Mesodermal cell (in vitro differentiated cells): ENCODE measurements at regions not wholly inside any gene's neighbourhood (a gene's known extent, or its start where the extent isn't known, plus 50 kb on each side); places are given as distances from the start of the nearest gene placed in this dataset.

Source experiments
- H3K27ac ChIP-seq: 2 replicates; pipeline ENCODE4 v1.7.0; 2013; ENCODE audit warnings: mild to moderate bottlenecking, low read depth, low read length, moderate library complexity; ENCODE audit not compliant: severe bottlenecking
- H3K36me3 ChIP-seq: 2 replicates; pipeline ENCODE4 v1.7.1; 2013; ENCODE audit warnings: mild to moderate bottlenecking, low read length, moderate library complexity; ENCODE audit not compliant: control insufficient read depth, insufficient read depth
- H3K4me1 ChIP-seq: one replicate; pipeline ENCODE4 v1.7.1; 2013; ENCODE audit warnings: mild to moderate bottlenecking, low read length; ENCODE audit not compliant: insufficient read depth, control insufficient read depth, poor library complexity, severe bottlenecking
- H3K4me3 ChIP-seq: 2 replicates; pipeline ENCODE4 v1.7.0; 2013; ENCODE audit warnings: low read length, control low read depth, mild to moderate bottlenecking; ENCODE audit not compliant: insufficient read depth, poor library complexity, severe bottlenecking; ENCODE audit errors: extremely low read depth
- H3K9me3 ChIP-seq: 2 replicates; pipeline ENCODE4 v1.7.1; 2013; ENCODE audit warnings: mild to moderate bottlenecking, low read length, moderate library complexity; ENCODE audit not compliant: control insufficient read depth
- WGBS, 2 experiments: methylation state at CpG; one replicate each; pipeline ENCODE4 v1.1.5; 2013; ENCODE audit warnings: missing lambda C conversion rate in 2 of 2; ENCODE audit not compliant: insufficient coverage in 2 of 2; 5-methylcytosine and 5-hydroxymethylcytosine counted together

GRCh38 chr5:31021181-31021624 is 172.3 kb upstream of the CDH6 start:
- Histone ChIP-seq H3K4me1 (no peaks in the 10 kb centered on the region), H3K36me3 (no peaks in the 10 kb centered on the region), H3K9me3 (peaks cover 4% of the 10 kb centered on the region), H3K27ac (no peak overlapping the region), H3K4me3 (no peak overlapping the region)
- 72 to 78% methylated on average over 2 of the region's 2 CpGs for WGBS, 2 experiments

- 87 to 92% methylated on average over 4 to 5 of the region's 5 CpGs for WGBS, 2 experiments
- H3K4me1 ChIP-seq, result no peaks in the 10 kb centered on the region
- H3K36me3 ChIP-seq, result no peaks in the 10 kb centered on the region
- no peak overlapping the region for H3K4me3 ChIP-seq
- H3K27ac ChIP-seq, result no peak overlapping the region
- peaks cover under 1% of the 10 kb centered on the region for H3K9me3 ChIP-seq
Measured at GRCh38 chr5:31008231-31008630, 185.3 kb upstream of the CDH6 start.

GRCh38 chr5:31007672-31008071 is 185.8 kb upstream of the CDH6 start:
- no peak overlapping the region for H3K27ac ChIP-seq
- 90 to 100% methylated on average over 3 to 4 of the region's 4 CpGs for WGBS, 2 experiments
- no peak overlapping the region for H3K4me3 ChIP-seq
- H3K36me3 ChIP-seq, result no peaks in the 10 kb centered on the region
- H3K4me1 ChIP-seq, result no peaks in the 10 kb centered on the region
- no peaks in the 10 kb centered on the region for H3K9me3 ChIP-seq

GRCh38 chr5:31000287-31000686 is 193.2 kb upstream of the CDH6 start:
- no peak overlapping the region for H3K4me3 ChIP-seq
- H3K27ac ChIP-seq, result no peak overlapping the region
- no peaks in the 10 kb centered on the region for H3K4me1 ChIP-seq
- 80 to 83% methylated on average over 1 of the region's 3 CpGs for WGBS, 2 experiments
- H3K9me3 ChIP-seq, result no peaks in the 10 kb centered on the region
- no peaks in the 10 kb centered on the region for H3K36me3 ChIP-seq

GRCh38 chr5:30997681-30998080 is 195.8 kb upstream of the CDH6 start:
- no peak overlapping the region for H3K4me3 ChIP-seq
- peaks cover under 1% of the 10 kb centered on the region for H3K9me3 ChIP-seq
- H3K27ac ChIP-seq, result no peak overlapping the region
- H3K36me3 ChIP-seq, result no peaks in the 10 kb centered on the region
- H3K4me1 ChIP-seq, result no peaks in the 10 kb centered on the region
- WGBS, 2 experiments, result 67 to 100% methylated on average over 1 of the region's 1 CpG

GRCh38 chr5:30994902-30995301 is 198.6 kb upstream of the CDH6 start:
- Histone ChIP-seq H3K4me1 (no peaks in the 10 kb centered on the region), H3K36me3 (no peaks in the 10 kb centered on the region), H3K27ac (no peak overlapping the region), H3K4me3 (no peak overlapping the region), H3K9me3 (peaks cover 7% of the 10 kb centered on the region)
- WGBS, 2 experiments, result 60 to 100% methylated on average over 1 to 2 of the region's 3 CpGs

GRCh38 chr5:30994176-30994575 is 199.3 kb upstream of the CDH6 start:
- Histone ChIP-seq H3K9me3 (peaks cover 7% of the 10 kb centered on the region), H3K4me3 (no peak overlapping the region), H3K4me1 (no peaks in the 10 kb centered on the region), H3K27ac (no peak overlapping the region), H3K36me3 (no peaks in the 10 kb centered on the region)
- WGBS, 2 experiments, result 94% methylated on average over 3 of the region's 4 CpGs; no CpG with 5 or more reads in 1 of the 2 experiments

- Histone ChIP-seq H3K27ac (no peak overlapping the region), H3K4me1 (no peaks in the 10 kb centered on the region), H3K36me3 (no peaks in the 10 kb centered on the region), H3K9me3 (peaks cover 7% of the 10 kb centered on the region), H3K4me3 (no peak overlapping the region)
- 83% methylated on average over 1 of the region's 5 CpGs; no CpG with 5 or more reads in 1 of the 2 experiments for WGBS, 2 experiments
Measured at GRCh38 chr5:30991462-30991861, 202.0 kb upstream of the CDH6 start.

- Histone ChIP-seq H3K36me3 (no peaks in the 10 kb centered on the region), H3K27ac (no peak overlapping the region), H3K4me3 (no peak overlapping the region), H3K4me1 (no peaks in the 10 kb centered on the region), H3K9me3 (no peaks in the 10 kb centered on the region)
Measured at GRCh38 chr5:30981576-30981975, 211.9 kb upstream of the CDH6 start.

GRCh38 chr5:30968971-30969370 is 224.5 kb upstream of the CDH6 start:
- Histone ChIP-seq H3K36me3 (no peaks in the 10 kb centered on the region), H3K9me3 (no peaks in the 10 kb centered on the region), H3K27ac (no peak overlapping the region), H3K4me3 (no peak overlapping the region), H3K4me1 (no peaks in the 10 kb centered on the region)
- WGBS, 2 experiments, result 71 to 89% methylated on average over 1 of the region's 1 CpG

GRCh38 chr5:30960036-30960435 is 233.4 kb upstream of the CDH6 start:
- peaks cover 6% of the 10 kb centered on the region for H3K4me1 ChIP-seq
- H3K36me3 ChIP-seq, result no peaks in the 10 kb centered on the region
- WGBS, 2 experiments, result 86% methylated on average over 1 of the region's 1 CpG; no CpG with 5 or more reads in 1 of the 2 experiments
- H3K9me3 ChIP-seq, result no peaks in the 10 kb centered on the region
- H3K4me3 ChIP-seq, result no peak overlapping the region
- no peak overlapping the region for H3K27ac ChIP-seq
